SW480 (cell line): ENCODE measurements at regions not wholly inside any gene's neighbourhood (a gene's known extent, or its start where the extent isn't known, plus 50 kb on each side); places are given as distances from the start of the nearest gene placed in this dataset.

Experiments
- DNase-seq: peaks from one replicate; pipeline ENCODE4 v3.0.0-alpha.2; 2016; ENCODE audit warnings: low spot score

- no peak for DNase-seq
These were observed 146.6 kb downstream of the TLR5 start for GRCh38 chr1:222996310-222996975.

- no peak for DNase-seq
These were observed 142.4 kb downstream of the TLR5 start for GRCh38 chr1:223000632-223001031.

- peak; percentile 23 for DNase-seq
These were observed 141.1 kb downstream of the TLR5 start for GRCh38 chr1:223001653-223002634.

- no peak for DNase-seq
These were observed 139.5 kb downstream of the TLR5 start for GRCh38 chr1:223003549-223003948.

GRCh38 chr1:223006371-223006770 is 136.7 kb downstream of the TLR5 start:
- DNase-seq, result no peak

- no peak for DNase-seq
These were observed 136.0 kb downstream of the TLR5 start for GRCh38 chr1:223006917-223007648.

- no peak for DNase-seq
These were observed 135.1 kb downstream of the TLR5 start for GRCh38 chr1:223007935-223008334.

- no peak for DNase-seq
These were observed 134.2 kb downstream of the TLR5 start for GRCh38 chr1:223008808-223009207.

- no peak for DNase-seq
These were observed 133.6 kb downstream of the TLR5 start for GRCh38 chr1:223009406-223009805.

- DNase-seq, result peak; percentile 57
These were observed 132.2 kb downstream of the TLR5 start for GRCh38 chr1:223010582-223011504.

GRCh38 chr1:223011505-223011856 is 131.6 kb downstream of the TLR5 start:
- DNase-seq, result no peak

- DNase-seq, result no peak
These were observed 130.8 kb downstream of the TLR5 start for GRCh38 chr1:223012176-223012788.

GRCh38 chr1:223012938-223013337 is 130.1 kb downstream of the TLR5 start:
- no peak for DNase-seq

GRCh38 chr1:223014142-223014873 is 128.7 kb downstream of the TLR5 start:
- no peak for DNase-seq

- DNase-seq, result no peak
These were observed 126.7 kb downstream of the TLR5 start for GRCh38 chr1:223016381-223016780.

- DNase-seq, result no peak
These were observed 126.2 kb downstream of the TLR5 start for GRCh38 chr1:223016890-223017289.

GRCh38 chr1:223017291-223017690 is 125.8 kb downstream of the TLR5 start:
- no peak for DNase-seq

GRCh38 chr1:223018534-223018933 is 124.5 kb downstream of the TLR5 start:
- no peak for DNase-seq

- no peak for DNase-seq
These were observed 123.8 kb downstream of the TLR5 start for GRCh38 chr1:223019256-223019655.

GRCh38 chr1:223020770-223021169 is 122.3 kb downstream of the TLR5 start:
- no peak for DNase-seq
